Amniotic epithelial cell (primary cell): ENCODE measurements at regions not wholly inside any gene's neighbourhood (a gene's known extent, or its start where the extent isn't known, plus 50 kb on each side); places are given as distances from the start of the nearest gene placed in this dataset.

Experiments used
- DNase-seq: peaks from one replicate; pipeline ENCODE4 v3.0.0-alpha.2; 2010; ENCODE audit warnings: low read depth

GRCh38 chr1:238201992-238202391 lies 311.3 kb upstream of the ZP4 start:
- no peak for DNase-seq

DNA sequence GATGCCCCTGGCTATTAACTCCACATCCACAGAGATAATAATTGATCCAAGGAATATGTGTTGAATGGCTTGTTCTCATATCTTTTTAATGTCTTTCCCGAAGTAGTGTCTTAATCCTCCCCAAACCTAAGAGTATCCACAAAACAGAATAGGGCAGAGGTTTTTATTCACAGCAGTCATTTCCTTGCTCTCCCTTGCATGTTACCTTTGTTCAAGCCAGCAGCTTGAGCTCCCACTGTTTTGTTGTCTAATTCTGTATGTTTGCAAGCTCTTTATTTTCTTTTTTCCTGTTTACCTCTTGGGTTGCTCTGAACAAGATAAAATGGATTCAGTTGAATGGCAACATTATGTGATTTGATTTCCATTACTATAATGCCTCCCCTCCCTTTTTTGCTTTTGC lies 308.6 kb upstream of the ZP4 start:
- no peak for DNase-seq

DNA sequence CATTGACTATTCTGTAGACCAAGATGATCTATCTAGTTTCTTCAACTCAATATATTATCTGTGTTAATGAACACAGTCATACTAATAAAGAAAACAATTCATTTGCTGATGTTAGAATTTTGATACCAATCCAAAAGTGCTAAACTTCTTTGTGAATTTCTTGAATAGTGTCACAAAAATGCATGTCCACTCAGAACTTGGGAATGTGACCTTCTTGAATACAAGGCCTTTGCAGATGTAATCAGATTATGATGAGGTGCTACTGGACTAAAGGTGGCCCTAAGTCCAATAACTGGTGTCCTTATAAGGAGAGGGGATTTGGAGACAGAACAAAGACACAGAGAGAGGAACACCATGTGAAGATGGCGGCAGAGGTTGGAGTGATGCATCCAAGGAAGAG lies 305.8 kb upstream of the ZP4 start:
- no peak for DNase-seq

DNA sequence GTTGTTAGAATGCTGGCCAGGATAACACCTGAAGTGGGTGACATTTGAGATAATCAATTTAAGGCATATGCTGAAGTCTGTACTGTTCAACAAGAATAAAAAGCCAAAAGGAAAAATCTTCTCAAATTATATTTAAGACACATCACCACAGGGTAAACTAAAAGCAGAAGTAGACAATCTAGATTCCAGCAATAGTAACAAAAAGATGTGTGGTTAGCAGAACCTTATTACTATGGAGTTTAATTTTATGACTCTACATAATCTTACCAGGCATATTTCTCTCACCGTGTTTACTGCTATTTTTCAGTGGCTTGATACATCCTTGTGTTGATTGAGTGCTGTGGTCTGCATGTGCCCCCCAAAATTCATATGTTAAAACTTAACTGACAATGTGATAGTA lies 300.4 kb upstream of the ZP4 start:
- DNase-seq = no peak

DNA sequence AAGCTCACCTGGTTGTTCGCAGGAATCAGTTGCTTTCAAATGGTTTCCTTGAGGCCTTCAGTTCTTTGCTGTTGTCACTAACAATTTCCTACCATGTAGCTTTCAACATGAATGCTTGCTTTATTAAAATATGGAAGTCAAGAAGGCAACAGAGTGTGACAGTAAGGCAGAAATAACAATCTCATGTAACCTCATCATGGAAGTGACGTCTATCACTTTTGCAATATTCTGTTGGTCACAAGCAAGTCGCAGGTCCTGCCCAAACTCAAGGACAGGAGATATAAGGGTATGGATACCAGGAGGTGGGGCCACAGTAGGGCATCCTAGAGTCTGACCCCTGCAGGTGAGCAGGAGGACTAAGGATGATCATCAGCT lies 296.8 kb upstream of the ZP4 start:
- no peak for DNase-seq

DNA sequence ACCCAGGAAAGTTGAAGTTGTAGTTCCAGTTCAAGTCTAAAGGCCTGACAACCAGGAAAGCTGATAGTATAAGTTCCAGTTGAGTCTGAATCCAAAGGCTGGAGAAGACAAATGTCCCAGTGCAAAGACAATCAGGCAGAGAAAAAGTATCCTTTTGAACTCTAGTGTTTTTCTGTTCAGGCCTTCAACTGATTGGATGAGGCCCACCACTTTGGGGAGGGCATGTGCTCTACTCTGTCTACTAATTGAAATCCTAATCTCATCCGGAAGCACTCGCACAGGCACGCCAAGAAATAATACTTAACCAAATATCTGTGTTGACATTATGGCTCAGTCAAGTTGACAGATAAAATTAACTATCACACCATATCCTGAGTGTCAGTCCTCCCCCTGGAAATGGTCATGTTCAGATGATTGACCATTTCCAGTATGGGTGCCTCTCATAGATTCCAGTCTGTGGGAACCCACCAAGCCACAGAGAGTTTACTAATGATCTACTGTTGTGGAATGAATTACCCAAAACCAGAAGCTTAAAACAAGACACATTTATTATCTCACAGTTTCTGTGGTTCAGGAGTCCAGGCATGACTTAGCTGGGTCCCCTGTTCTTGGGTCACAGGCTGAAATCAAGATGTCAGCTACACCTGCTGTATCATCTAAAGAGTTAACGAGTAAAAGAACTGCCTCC lies 296.3 kb upstream of the ZP4 start:
- no peak for DNase-seq

DNA sequence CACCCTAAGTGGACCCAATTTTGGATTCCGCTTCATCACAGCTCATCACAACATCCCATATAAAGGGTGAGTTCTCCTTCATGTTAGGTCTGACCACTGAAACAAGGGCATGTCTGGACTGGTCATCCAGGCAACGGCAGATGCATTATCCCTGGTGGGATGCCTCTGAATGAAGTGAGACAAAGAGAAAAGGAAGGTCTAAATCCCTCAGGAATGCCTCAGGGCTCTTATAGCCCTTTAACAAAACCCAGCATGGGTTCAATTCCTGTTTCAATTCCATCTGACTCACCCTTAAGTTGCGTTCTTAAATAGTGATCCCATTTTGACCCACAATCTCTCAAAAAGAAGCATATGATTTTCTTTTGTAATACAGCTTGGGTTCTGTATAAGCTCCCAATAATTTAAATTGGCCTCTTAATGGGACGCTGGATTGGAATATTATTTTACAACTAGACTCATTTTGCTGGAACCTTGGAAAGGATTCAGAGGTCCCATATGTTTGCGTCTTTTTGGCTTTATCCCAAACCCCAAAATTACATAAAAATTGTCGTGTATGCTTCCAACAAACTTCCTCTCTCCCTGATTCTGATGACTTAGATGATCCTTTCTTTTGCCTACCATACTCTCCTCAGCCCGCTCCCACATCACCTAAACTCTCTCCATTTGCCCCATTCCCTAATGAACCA lies 287.4 kb upstream of the ZP4 start:
- no peak for DNase-seq

DNA sequence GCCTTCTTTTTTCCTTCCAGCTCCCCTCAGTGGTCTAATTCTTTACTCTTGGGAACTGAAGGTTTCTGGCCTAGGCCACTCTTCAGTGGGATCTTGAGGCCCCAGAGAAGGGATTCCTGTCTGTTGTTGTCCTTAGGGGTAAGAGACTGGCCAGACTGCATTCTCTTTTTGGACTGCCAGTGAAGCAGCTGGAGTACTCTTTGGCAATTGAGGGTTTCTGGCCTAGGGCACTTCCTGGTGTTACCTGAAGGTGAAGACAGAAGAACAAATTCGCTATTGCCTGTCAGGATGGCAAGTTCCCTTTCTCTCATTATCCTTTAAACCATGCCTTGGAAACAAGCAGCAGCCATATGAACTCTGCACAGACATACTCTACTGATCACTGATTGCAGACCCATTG lies 286.6 kb upstream of the ZP4 start:
- no peak for DNase-seq

DNA sequence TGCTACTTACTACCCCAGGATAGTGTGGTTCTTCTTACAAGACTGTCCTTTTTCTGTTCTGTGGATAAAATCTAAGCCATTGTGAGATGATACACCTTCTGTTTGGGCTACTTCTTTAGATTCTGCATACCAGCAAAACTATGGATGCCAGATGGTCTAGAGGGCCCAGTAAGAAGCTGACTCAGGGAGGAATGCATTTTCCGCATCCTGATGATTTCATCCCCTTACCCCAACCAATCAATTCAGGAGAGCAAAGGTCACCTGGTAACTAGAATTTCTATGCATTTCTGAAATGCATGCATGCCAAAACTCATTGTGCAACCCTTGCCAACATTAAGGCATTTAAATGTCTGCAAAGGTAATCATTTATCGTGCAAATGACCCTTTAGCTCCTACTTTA lies 285.7 kb upstream of the ZP4 start:
- DNase-seq = no peak

- DNase-seq = no peak
These were observed 281.3 kb upstream of the ZP4 start for GRCh38 chr1:238171985-238172384.

DNA sequence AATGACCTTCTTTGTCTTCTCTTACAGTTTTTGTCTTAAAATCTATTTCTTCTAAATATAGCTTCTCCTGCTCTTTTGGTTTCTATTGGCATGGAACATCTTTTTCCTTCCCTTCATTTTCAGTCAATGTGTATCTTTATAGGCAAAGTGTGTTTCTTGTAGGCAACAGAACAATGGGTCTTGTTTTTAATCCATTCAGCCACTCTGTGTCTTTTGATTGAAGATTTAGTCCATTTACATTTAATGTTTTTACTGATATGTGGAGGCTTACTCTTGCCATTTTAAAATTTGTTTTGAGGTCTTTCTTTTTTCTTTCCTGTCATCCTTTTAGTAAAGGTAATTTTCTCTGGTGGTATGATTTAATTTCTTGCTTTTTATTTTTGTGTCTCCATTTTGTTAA lies 271.2 kb upstream of the ZP4 start:
- DNase-seq = no peak

DNA sequence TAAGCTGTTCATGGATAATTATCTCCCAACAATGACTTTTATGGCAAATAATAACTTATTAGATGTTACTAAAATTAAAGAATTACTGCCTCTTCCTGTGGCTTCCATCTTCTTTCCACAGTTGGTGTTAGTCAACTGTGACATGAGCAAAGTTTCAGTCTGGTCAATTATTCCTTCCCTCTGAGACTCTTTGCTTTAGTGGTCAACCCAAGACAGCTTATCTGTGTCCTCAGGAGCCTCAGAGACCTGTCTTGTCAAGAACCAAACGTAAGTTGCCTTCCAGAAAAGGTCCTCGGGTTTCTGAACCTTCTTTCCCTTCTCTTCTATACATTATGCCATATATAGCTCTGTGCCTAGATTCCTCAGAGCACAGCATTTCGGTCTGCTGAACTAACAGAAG lies 263.2 kb upstream of the ZP4 start:
- DNase-seq = no peak

- no peak for DNase-seq
These were observed 262.5 kb upstream of the ZP4 start for GRCh38 chr1:238153253-238153652.

- no peak for DNase-seq
These were observed 261.4 kb upstream of the ZP4 start for GRCh38 chr1:238152119-238152518.

- DNase-seq = no peak
These were observed 252.3 kb upstream of the ZP4 start for GRCh38 chr1:238143038-238143437.

- DNase-seq = no peak
These were observed 250.6 kb upstream of the ZP4 start for GRCh38 chr1:238141353-238141752.

DNA sequence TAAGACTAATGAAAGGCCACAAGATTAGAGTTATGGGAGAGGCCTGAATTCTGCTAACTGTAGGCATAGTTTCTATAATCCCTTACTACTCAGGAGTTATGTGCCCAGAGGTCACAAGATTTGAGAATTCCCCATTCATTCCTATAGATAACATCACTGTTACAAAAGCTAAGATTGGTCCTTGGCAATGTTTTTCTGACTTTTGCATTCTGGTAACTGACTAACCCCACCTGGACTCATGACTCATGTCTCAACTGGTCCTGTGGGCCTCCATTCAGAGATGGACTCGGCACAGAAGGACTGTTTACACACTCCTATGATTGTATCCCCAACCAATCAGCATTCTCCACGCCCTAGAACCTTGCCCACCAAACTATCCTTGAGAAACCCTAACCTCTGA lies 249.0 kb upstream of the ZP4 start:
- no peak for DNase-seq

DNA sequence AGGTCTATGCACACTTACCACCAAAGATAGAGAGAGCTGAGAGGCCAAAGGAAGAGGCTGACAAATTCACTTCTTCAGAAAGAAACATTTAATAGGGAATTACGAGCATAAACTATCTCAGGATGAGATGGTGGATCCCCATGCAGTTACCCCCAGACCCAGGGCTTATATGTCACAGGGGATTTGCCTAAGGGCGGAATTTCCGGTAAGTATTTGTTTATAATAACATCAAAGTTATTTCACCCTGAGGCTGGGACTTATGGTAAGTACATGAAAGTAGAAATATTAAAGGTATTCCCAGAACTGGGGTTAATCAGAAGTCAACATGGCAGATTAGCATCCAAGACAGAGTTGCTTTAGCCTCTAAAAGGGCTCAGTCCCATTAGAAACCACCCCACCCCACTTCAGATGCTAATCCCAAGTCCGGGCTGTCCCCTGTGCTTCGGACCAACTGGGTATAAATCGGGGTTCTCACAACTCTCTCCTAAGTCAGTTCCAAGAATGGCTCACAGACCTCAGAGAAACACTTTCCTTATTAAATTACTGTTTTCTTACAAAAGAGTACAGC lies 247.4 kb upstream of the ZP4 start:
- no peak for DNase-seq

- no peak for DNase-seq
These were observed 245.3 kb upstream of the ZP4 start for GRCh38 chr1:238135708-238136664.

GRCh38 chr1:238129677-238130076 lies 239.0 kb upstream of the ZP4 start:
- DNase-seq = no peak

DNA sequence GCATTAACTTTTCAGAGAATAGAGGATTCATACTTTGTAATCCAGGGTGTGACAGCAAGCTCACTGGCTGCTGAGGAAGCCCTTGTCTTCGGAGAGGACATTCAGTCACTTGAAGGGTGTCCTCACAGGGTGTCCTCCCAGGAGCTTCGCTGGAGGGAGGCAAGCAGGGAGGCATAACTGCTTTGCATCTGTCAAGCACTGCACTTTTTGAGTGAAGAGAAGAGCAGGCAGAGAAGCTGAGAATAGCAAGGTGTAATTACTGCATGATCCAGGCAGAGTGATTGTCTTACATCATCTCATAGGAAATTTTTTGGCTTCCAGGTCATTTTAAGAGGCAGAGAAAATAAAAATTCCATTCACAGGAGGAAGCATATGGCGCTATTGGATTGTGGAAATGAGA lies 232.5 kb upstream of the ZP4 start:
- DNase-seq = no peak

GRCh38 chr1:238119861-238120260 lies 229.1 kb upstream of the ZP4 start:
- DNase-seq = no peak

GRCh38 chr1:238119060-238119459 lies 228.3 kb upstream of the ZP4 start:
- no peak for DNase-seq
